Endothelial cell of umbilical vein (primary cell): ENCODE measurements at regions not wholly inside any gene's neighbourhood (a gene's known extent, or its start where the extent isn't known, plus 50 kb on each side); places are given as distances from the start of the nearest gene placed in this dataset.

Experiments used
- CTCF ChIP-seq, 2 donors: IDR thresholded peaks; 1 replicate in 1 of 2; 2 replicates in 1 of 2; pipeline ENCODE4 v1.5.1; 2011; ENCODE audit warnings: low read length in 2 of 2, mild to moderate bottlenecking in 2 of 2, moderate library complexity in 2 of 2, control low read depth in 1 of 2, inconsistent platforms in 1 of 2, low read depth in 1 of 2; ENCODE audit not compliant: insufficient read depth in 1 of 2; ENCODE audit errors: extremely low read depth in 1 of 2
- MAX ChIP-seq: IDR thresholded peaks from 2 replicates; pipeline ENCODE4 v1.6.1; 2011; ENCODE audit not compliant: insufficient read depth, insufficient read length
- POLR2A ChIP-seq: IDR thresholded peaks from 2 replicates; pipeline ENCODE4 v1.6.1; 2012; ENCODE audit warnings: low read depth, mild to moderate bottlenecking, control low read depth, low read length

GRCh38 chr2:4964579-4964978 lies 727.6 kb upstream of the SOX11 start:
- TF ChIP-seq CTCF (IDR thresholded peaks at IDR 0.05; ENCODE audit: extremely low read depth in 1 of 2, insufficient read depth in 1 of 2, low read depth in 1 of 2, low read length in 2 of 2) (no peak), POLR2A (no peak), MAX (no peak)
